ENCODE measurements at regions not wholly inside any gene's neighbourhood (a gene's known extent, or its start where the extent isn't known, plus 50 kb on each side); places are given as distances from the start of the nearest gene placed in this dataset.
"Not testable (repeated sequence)": the region's sequence is repeated elsewhere in the genome, so short reads cannot be mapped to it uniquely, and the experiment has no call there.

DNA sequence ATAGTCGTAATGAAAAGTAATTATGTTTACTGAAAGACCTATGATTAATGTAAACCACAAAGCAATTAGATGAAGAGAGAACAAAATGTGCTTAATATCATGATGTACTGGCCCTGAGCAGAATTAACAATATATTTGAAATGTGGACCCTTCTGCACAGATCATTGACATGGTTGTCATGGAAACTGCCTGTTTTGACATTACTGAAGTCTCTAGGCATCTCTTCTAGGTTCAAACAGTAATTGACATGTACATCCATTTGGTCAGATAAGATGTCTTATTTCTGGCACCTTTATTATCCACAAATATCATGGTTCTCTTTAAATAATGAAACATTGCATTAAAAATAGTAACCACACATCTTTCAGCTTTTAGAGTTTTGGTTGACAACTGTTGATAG, 251.7 kb upstream of the GNPDA2 start:
- Histone ChIP-seq H3K27me3 (no peaks in the 10 kb centered on the region), H3K4me3 (no peak overlapping the region), H3K27ac (no peak overlapping the region), H3K9me3 (no peaks in the 10 kb centered on the region), H3K4me1 (no peaks in the 10 kb centered on the region), H3K36me3 (no peaks in the 10 kb centered on the region)
- TF ChIP-seq POLR2A (IDR thresholded peaks at IDR 0.05), result no peak
- TF ChIP-seq, protein P1, sequence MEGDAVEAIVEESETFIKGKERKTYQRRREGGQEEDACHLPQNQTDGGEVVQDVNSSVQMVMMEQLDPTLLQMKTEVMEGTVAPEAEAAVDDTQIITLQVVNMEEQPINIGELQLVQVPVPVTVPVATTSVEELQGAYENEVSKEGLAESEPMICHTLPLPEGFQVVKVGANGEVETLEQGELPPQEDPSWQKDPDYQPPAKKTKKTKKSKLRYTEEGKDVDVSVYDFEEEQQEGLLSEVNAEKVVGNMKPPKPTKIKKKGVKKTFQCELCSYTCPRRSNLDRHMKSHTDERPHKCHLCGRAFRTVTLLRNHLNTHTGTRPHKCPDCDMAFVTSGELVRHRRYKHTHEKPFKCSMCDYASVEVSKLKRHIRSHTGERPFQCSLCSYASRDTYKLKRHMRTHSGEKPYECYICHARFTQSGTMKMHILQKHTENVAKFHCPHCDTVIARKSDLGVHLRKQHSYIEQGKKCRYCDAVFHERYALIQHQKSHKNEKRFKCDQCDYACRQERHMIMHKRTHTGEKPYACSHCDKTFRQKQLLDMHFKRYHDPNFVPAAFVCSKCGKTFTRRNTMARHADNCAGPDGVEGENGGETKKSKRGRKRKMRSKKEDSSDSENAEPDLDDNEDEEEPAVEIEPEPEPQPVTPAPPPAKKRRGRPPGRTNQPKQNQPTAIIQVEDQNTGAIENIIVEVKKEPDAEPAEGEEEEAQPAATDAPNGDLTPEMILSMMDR (IDR thresholded peaks at IDR 0.05), result no peak
- DNase-seq, result no peak

DNA sequence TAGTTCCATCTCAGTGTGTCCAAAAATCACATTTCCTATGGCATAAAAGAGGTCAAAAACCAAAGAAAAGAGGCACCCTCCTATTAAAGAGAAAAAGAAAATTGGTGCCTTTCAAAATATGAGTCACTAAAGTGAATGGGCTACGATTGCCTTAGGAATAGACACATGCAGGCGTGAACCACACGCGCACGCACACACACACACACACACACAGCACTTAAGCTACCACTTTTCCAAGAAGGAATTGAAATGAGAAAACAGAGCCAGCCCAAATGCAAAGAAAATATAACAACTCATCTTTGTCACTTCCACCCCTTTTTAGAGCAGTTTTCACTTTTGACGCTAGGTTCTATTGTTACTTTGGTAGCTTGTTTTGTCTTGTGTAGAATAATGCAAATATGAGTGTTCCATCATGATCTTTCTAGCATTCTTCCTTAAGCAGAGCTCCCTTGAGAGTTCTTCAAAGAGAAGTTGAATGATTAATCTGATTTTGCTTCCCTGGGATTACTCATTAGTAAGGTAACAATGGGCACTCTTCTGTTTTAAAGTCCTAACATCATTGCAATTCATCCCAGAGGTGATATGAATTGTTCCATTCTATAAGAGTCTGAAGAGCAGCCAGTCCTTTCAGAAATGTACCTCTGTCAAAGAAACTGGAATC, 239.2 kb upstream of the GNPDA2 start:
- H3K9me3 ChIP-seq, result no peaks in the 10 kb centered on the region
- no peaks in the 10 kb centered on the region for H3K4me1 ChIP-seq
- TF ChIP-seq POLR2A (IDR thresholded peaks at IDR 0.05), result no peak
- TF ChIP-seq, protein P1 (IDR thresholded peaks at IDR 0.05), result no peak
- H3K27ac ChIP-seq, result no peak overlapping the region
- no peak for DNase-seq
- no peak overlapping the region for H3K4me3 ChIP-seq
- no peaks in the 10 kb centered on the region for H3K27me3 ChIP-seq
- no peaks in the 10 kb centered on the region for H3K36me3 ChIP-seq

DNA sequence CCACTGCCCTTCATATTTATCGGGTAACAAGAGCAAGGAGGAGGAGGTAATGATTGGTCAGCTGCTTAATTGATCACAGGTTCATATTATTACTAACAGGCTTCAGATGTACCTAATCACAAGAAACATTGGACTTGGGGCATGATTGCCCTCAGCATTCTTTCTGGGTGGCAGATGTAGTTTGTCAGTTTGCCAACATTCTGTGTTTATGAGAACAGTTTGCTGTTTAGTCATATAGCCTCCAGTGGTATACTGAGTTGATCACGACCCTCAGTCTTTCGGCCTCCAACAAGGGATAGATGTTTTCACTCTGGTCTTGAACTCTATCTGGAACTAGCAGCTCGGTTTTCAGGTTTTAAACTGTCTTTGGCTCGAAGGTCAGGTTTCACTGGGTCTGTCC, 237.7 kb upstream of the GNPDA2 start:
- H3K27me3 ChIP-seq, H3K4me3 ChIP-seq, H3K4me1 ChIP-seq, H3K36me3 ChIP-seq, DNase-seq, H3K9me3 ChIP-seq, H3K27ac ChIP-seq: not testable (repeated sequence)

DNA sequence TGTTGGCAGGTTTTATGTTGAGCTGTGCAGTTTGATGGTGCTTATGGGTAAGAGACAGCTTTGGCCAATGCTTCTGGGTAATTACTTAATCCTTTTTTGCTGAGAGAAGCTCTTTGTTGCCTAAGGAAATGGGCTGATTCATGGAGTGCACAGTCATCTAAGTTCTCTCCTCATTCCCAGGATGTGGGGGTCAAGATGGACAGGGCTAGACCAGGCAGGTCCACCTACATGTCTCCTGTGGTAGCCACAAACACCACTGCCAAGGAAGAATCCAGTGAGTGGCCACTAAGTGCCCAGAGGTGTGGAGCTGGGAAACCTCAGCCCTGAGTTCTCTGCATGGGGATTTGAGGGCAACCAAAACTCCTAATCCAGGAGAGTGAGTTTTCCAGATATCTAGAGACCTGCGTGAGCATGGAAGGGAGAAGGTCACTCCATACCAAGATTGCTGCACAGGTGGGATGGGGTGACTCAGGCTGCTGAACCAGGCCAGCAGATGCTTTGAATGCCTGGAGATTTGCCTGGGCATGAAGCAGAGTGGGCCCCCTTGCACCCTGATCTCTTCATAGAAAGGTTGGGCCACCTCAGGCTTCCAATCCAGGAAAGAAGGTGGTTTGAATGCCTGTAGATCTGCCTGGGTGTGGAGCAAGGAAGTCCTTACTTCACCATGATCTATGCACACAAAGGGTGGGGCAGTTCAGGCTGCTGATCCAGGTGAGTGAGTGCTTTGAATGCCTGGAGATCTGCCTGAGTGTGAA, 234.8 kb upstream of the GNPDA2 start:
- no peak for DNase-seq
- H3K36me3 ChIP-seq, result no peaks in the 10 kb centered on the region
- H3K9me3 ChIP-seq, result no peaks in the 10 kb centered on the region
- no peak overlapping the region for H3K4me3 ChIP-seq
- H3K27ac ChIP-seq, result no peak overlapping the region
- TF ChIP-seq POLR2A (IDR thresholded peaks at IDR 0.05), result no peak
- TF ChIP-seq, protein P1 (IDR thresholded peaks at IDR 0.05), result no peak
- H3K27me3 ChIP-seq, result no peaks in the 10 kb centered on the region
- H3K4me1 ChIP-seq, result no peaks in the 10 kb centered on the region

DNA sequence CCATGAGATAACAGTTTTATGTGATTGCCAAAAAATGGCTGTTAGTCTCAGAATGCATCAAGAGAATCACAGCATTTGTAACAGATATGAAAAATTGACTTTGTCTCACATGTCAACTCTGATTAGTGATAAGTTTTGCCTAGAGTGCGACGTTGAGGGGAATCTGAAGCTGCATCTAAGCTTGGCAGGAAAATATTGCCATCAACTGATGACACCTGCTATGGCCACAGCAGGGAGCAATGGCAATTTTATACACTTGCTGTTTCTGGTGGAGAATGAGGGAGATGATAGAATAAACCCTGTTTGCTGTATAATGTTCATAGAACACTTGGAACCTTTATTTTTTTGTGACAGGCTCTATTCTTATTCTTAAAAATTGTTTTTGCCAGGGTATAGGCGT, 205.4 kb upstream of the GNPDA2 start:
- no peaks in the 10 kb centered on the region for H3K9me3 ChIP-seq
- no peak overlapping the region for H3K4me3 ChIP-seq
- no peaks in the 10 kb centered on the region for H3K36me3 ChIP-seq
- DNase-seq, result no peak
- no peaks in the 10 kb centered on the region for H3K4me1 ChIP-seq
- H3K27me3 ChIP-seq, result no peaks in the 10 kb centered on the region
- H3K27ac ChIP-seq, result no peak overlapping the region
- TF ChIP-seq, protein P1 (IDR thresholded peaks at IDR 0.05), result no peak
- no peak for TF ChIP-seq POLR2A (IDR thresholded peaks at IDR 0.05)

DNA sequence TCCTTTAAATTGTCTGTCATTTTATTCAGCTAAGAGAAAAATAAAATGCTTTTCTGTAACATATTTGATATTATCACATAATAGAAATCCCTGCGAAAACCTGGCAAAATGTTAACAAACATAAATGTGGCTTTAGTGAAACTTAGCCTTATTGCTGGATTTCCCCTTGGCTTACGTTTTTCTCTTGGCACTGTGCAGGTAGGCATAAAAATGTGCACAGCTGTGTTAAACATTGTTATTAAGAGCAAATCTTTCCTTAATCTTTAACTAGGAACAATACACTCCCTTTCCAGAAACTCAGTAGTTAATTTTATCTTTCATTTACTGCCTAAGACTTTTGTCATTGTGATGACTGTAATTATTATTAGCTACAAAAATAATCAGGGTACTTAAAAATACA, 202.4 kb upstream of the GNPDA2 start:
- Histone ChIP-seq H3K36me3 (no peaks in the 10 kb centered on the region), H3K4me3 (no peak overlapping the region), H3K27me3 (no peaks in the 10 kb centered on the region), H3K9me3 (no peaks in the 10 kb centered on the region), H3K27ac (no peak overlapping the region), H3K4me1 (no peaks in the 10 kb centered on the region)
- TF ChIP-seq POLR2A (IDR thresholded peaks at IDR 0.05), result no peak
- TF ChIP-seq, protein P1 (IDR thresholded peaks at IDR 0.05), result no peak
- no peak for DNase-seq

All from Peyer's patch (tissue), 4 donors.